Stomach smooth muscle (tissue), 2 donors: ENCODE measurements at regions not wholly inside any gene's neighbourhood (a gene's known extent, or its start where the extent isn't known, plus 50 kb on each side); places are given as distances from the start of the nearest gene placed in this dataset.
"Not testable (repeated sequence)": the region's sequence is repeated elsewhere in the genome, so short reads cannot be mapped to it uniquely, and the experiment has no call there.

Experiments
- H3K27ac ChIP-seq: one replicate; pipeline ENCODE4 v1.7.0; 2013; ENCODE audit warnings: mild to moderate bottlenecking, low read length, inconsistent platforms
- H3K27me3 ChIP-seq, 2 donors: one replicate each; pipeline ENCODE4 v1.7.0; 2013; ENCODE audit warnings: low read length in 2 of 2; ENCODE audit not compliant: insufficient read depth in 2 of 2, control insufficient read depth in 1 of 2
- H3K36me3 ChIP-seq, 2 donors: one replicate each; pipeline ENCODE4 v1.7.0; 2013; ENCODE audit warnings: low read length in 2 of 2; ENCODE audit not compliant: control insufficient read depth in 2 of 2, insufficient read depth in 2 of 2
- H3K4me1 ChIP-seq: one replicate; pipeline ENCODE4 v1.7.0; 2013; ENCODE audit warnings: low read length; ENCODE audit not compliant: control insufficient read depth, insufficient read depth
- H3K4me3 ChIP-seq, 2 donors: one replicate each; pipeline ENCODE4 v1.7.0; 2013; ENCODE audit warnings: low read length in 2 of 2
- H3K9ac ChIP-seq, 2 donors: one replicate each; pipeline ENCODE4 v1.7.0; 2013; ENCODE audit warnings: low read length in 2 of 2, mild to moderate bottlenecking in 1 of 2
- H3K9me3 ChIP-seq, 2 donors: one replicate each; pipeline ENCODE4 v1.7.0; 2013; ENCODE audit warnings: low read length in 2 of 2; ENCODE audit not compliant: control insufficient read depth in 2 of 2
- donor health status: healthy.
- donor health status: Pancreatic carcinoma.

- no peaks in the 10 kb centered on the region for H3K36me3 ChIP-seq
- no peaks in the 10 kb centered on the region for H3K9me3 ChIP-seq
- no peaks in the 10 kb centered on the region for H3K4me1 ChIP-seq
- H3K27ac ChIP-seq = no peak overlapping the region
- no peak overlapping the region for H3K4me3 ChIP-seq
- no peak overlapping the region for H3K9ac ChIP-seq
- H3K27me3 ChIP-seq = no peaks in the 10 kb centered on the region
Measured at GRCh38 chr3:191030491-191030890, 168.0 kb upstream of the GMNC start.

- Histone ChIP-seq H3K27me3 (no peaks in the 10 kb centered on the region), H3K36me3 (no peaks in the 10 kb centered on the region), H3K27ac (no peak overlapping the region), H3K4me3 (no peak overlapping the region), H3K9me3 (no peaks in the 10 kb centered on the region), H3K9ac (no peak overlapping the region), H3K4me1 (no peaks in the 10 kb centered on the region)
Measured at GRCh38 chr3:191026746-191027145, 164.3 kb upstream of the GMNC start.

- no peaks in the 10 kb centered on the region for H3K27me3 ChIP-seq
- no peak overlapping the region for H3K4me3 ChIP-seq
- H3K9me3 ChIP-seq = no peaks in the 10 kb centered on the region
- no peaks in the 10 kb centered on the region for H3K4me1 ChIP-seq
- H3K9ac ChIP-seq = no peak overlapping the region
- no peak overlapping the region for H3K27ac ChIP-seq
- H3K36me3 ChIP-seq = no peaks in the 10 kb centered on the region
Measured at GRCh38 chr3:191020730-191021396, 158.4 kb upstream of the GMNC start.

GRCh38 chr3:191019855-191020254 is 157.4 kb upstream of the GMNC start:
- Histone ChIP-seq H3K9me3 (no peaks in the 10 kb centered on the region), H3K4me1 (no peaks in the 10 kb centered on the region), H3K27me3 (no peaks in the 10 kb centered on the region), H3K27ac (no peak overlapping the region), H3K4me3 (no peak overlapping the region), H3K36me3 (no peaks in the 10 kb centered on the region), H3K9ac (no peak overlapping the region)

- H3K36me3 ChIP-seq, H3K4me1 ChIP-seq, H3K4me3 ChIP-seq, H3K9me3 ChIP-seq, H3K9ac ChIP-seq, H3K27me3 ChIP-seq, H3K27ac ChIP-seq: not testable (repeated sequence)
Measured at GRCh38 chr3:191015960-191016359, 153.5 kb upstream of the GMNC start.

- no peaks in the 10 kb centered on the region for H3K9me3 ChIP-seq
- H3K4me1 ChIP-seq = no peaks in the 10 kb centered on the region
- no peak overlapping the region for H3K9ac ChIP-seq
- no peak overlapping the region for H3K27ac ChIP-seq
- H3K36me3 ChIP-seq = no peaks in the 10 kb centered on the region
- H3K27me3 ChIP-seq = no peaks in the 10 kb centered on the region
- H3K4me3 ChIP-seq = no peak overlapping the region
Measured at GRCh38 chr3:191008074-191008473, 145.6 kb upstream of the GMNC start.

GRCh38 chr3:191005790-191006189 is 143.3 kb upstream of the GMNC start:
- no peaks in the 10 kb centered on the region for H3K36me3 ChIP-seq
- H3K27ac ChIP-seq = no peak overlapping the region
- no peaks in the 10 kb centered on the region for H3K4me1 ChIP-seq

GRCh38 chr3:191003742-191004141 is 141.2 kb upstream of the GMNC start:
- Histone ChIP-seq H3K9ac (no peak overlapping the region), H3K9me3 (no peaks in the 10 kb centered on the region), H3K4me1 (no peaks in the 10 kb centered on the region), H3K36me3 (no peaks in the 10 kb centered on the region), H3K27ac (no peak overlapping the region), H3K4me3 (no peak overlapping the region), H3K27me3 (no peaks in the 10 kb centered on the region)

More at GRCh38 chr3:191005790-191006189, 143.3 kb upstream of the GMNC start:
- Histone ChIP-seq H3K9ac (no peak overlapping the region), H3K9me3 (no peaks in the 10 kb centered on the region), H3K27me3 (no peaks in the 10 kb centered on the region), H3K4me3 (no peak overlapping the region)

- H3K36me3 ChIP-seq = no peaks in the 10 kb centered on the region
- peak overlapping the region; percentile 14 to 36 for H3K4me3 ChIP-seq
- H3K27me3 ChIP-seq = no peaks in the 10 kb centered on the region
- no peak overlapping the region for H3K9ac ChIP-seq
- H3K4me1 ChIP-seq = no peaks in the 10 kb centered on the region
- no peaks in the 10 kb centered on the region for H3K9me3 ChIP-seq
- no peak overlapping the region for H3K27ac ChIP-seq
Measured at GRCh38 chr3:190996181-190996775, 133.8 kb upstream of the GMNC start.

GRCh38 chr3:190995156-190995555 is 132.7 kb upstream of the GMNC start:
- Histone ChIP-seq H3K9ac (no peak overlapping the region), H3K4me1 (no peaks in the 10 kb centered on the region), H3K4me3 (no peak overlapping the region), H3K27ac (no peak overlapping the region), H3K36me3 (no peaks in the 10 kb centered on the region), H3K27me3 (no peaks in the 10 kb centered on the region), H3K9me3 (no peaks in the 10 kb centered on the region)

- H3K4me1 ChIP-seq = no peaks in the 10 kb centered on the region
- peaks cover 3 to 6% of the 10 kb centered on the region in 2 donors for H3K9me3 ChIP-seq
- no peak overlapping the region for H3K9ac ChIP-seq
- no peak overlapping the region for H3K27ac ChIP-seq
- H3K27me3 ChIP-seq = no peaks in the 10 kb centered on the region
- H3K36me3 ChIP-seq = no peaks in the 10 kb centered on the region
- no peak overlapping the region for H3K4me3 ChIP-seq
Measured at GRCh38 chr3:190990898-190991297, 128.4 kb upstream of the GMNC start.
